SK-N-SH (cell line): ENCODE measurements at regions not wholly inside any gene's neighbourhood (a gene's known extent, or its start where the extent isn't known, plus 50 kb on each side); places are given as distances from the start of the nearest gene placed in this dataset.

Source experiments
- CTCF ChIA-PET: fragments of 300-600, 350-600 bp; formaldehyde crosslinking; extraction: SDS; loops from one replicate; lab custom pipeline; 2021; lab: Yijun Ruan, JAX
- POLR2A ChIA-PET: fragments of 350-600 bp; sonication (Branson Sonifier 250); formaldehyde crosslinking; extraction: SDS; loops from one replicate; lab custom pipeline; 2020; ENCODE audit warnings: antibody characterized with exemption, inconsistent platforms; lab: Yijun Ruan, JAX
- DNase-seq: peaks from one replicate; pipeline ENCODE4 v3.0.0; 2012
- H2AFZ ChIP-seq: fragments of 200-600 bp; sonication (generic); 2 replicates; pipeline ENCODE4 v1.8.1; 2016; ENCODE audit warnings: antibody characterized with exemption, mild to moderate bottlenecking, low read depth
- H3F3A ChIP-seq: fragments of 200-600 bp; sonication (generic); replicated peaks from 2 replicates; pipeline ENCODE3; 2016; ENCODE audit warnings: antibody characterized with exemption, mild to moderate bottlenecking; ENCODE audit not compliant: insufficient read depth
- H3K27ac ChIP-seq, 2 experiments: fragments of 200-500 bp in 1 of 2; fragments of 200-600 bp in 1 of 2; sonication (Bioruptor generic) in 1 of 2; sonication (generic), shearing (Covaris generic) in 1 of 2; 2 replicates each; pipeline versions ENCODE4 v1.5.1 to v1.6.1; 2014 to 2016; ENCODE audit warnings: low read depth in 2 of 2, inconsistent platforms in 1 of 2, low read length in 1 of 2, mild to moderate bottlenecking in 1 of 2, mixed read lengths in 1 of 2
- H3K27me3 ChIP-seq: fragments of 200-600 bp; sonication (generic), shearing (Covaris generic); 2 replicates; pipeline ENCODE4 v1.6.1; 2016; ENCODE audit warnings: mixed run types; ENCODE audit not compliant: insufficient read depth
- H3K36me3 ChIP-seq, 2 experiments: fragments of 200-500 bp in 1 of 2; fragments of 200-600 bp in 1 of 2; sonication (Bioruptor generic) in 1 of 2; sonication (generic) in 1 of 2; replicated peaks in 1 of 2; 2 replicates each; pipeline versions ENCODE3 to v1.5.1; 2014 to 2016; ENCODE audit warnings: low read length in 1 of 2, mild to moderate bottlenecking in 1 of 2; ENCODE audit not compliant: insufficient read depth in 2 of 2, control insufficient read depth in 1 of 2
- H3K4me1 ChIP-seq, 2 experiments: fragments of 200-500 bp in 1 of 2; fragments of 200-600 bp in 1 of 2; sonication (Bioruptor generic) in 1 of 2; sonication (generic), shearing (Covaris generic) in 1 of 2; 2 replicates each; pipeline versions ENCODE4 v1.5.1 to v1.6.1; 2014 to 2016; ENCODE audit warnings: low read depth in 1 of 2, low read length in 1 of 2, mixed run types in 1 of 2; ENCODE audit not compliant: insufficient read depth in 2 of 2, control insufficient read depth in 1 of 2
- H3K4me2 ChIP-seq: fragments of 200-600 bp; sonication (generic), shearing (Covaris generic); 2 replicates; pipeline ENCODE4 v1.6.1; 2017; ENCODE audit warnings: mixed run types
- H3K4me3 ChIP-seq, 2 experiments: fragments of 200-500 bp in 1 of 2; fragments of 200-600 bp in 1 of 2; sonication (Bioruptor generic) in 1 of 2; sonication (generic), shearing (Covaris generic) in 1 of 2; 2 replicates each; pipeline versions ENCODE4 v1.5.1 to v1.8.1; 2014 to 2016; ENCODE audit warnings: low read depth in 2 of 2, inconsistent platforms in 1 of 2, low read length in 1 of 2, mild to moderate bottlenecking in 1 of 2, mixed read lengths in 1 of 2, moderate library complexity in 1 of 2
- H3K79me2 ChIP-seq: fragments of 200-600 bp; sonication (generic); 2 replicates; pipeline ENCODE4 v1.8.1; 2017; ENCODE audit warnings: mild to moderate bottlenecking; ENCODE audit not compliant: insufficient read depth
- H3K9ac ChIP-seq: fragments of 200-600 bp; sonication (generic); 2 replicates; pipeline ENCODE4 v1.6.1; 2017; ENCODE audit warnings: mixed run types
- H3K9me2 ChIP-seq: fragments of 200-600 bp; sonication (generic); 2 replicates; pipeline ENCODE4 v1.6.1; 2017; ENCODE audit warnings: mixed run types
- H3K9me3 ChIP-seq: fragments of 200-600 bp; sonication (generic); 2 replicates; pipeline ENCODE4 v1.6.1; 2017; ENCODE audit warnings: mixed run types, mild to moderate bottlenecking, moderate library complexity
- H4K20me1 ChIP-seq: fragments of 200-600 bp; sonication (generic); 2 replicates; pipeline ENCODE4 v1.6.1; 2017; ENCODE audit warnings: mild to moderate bottlenecking, mixed run types; ENCODE audit not compliant: insufficient read depth
- CHD2 ChIP-seq: fragments of 150-350 bp; IDR thresholded peaks from 2 replicates; pipeline ENCODE4 v1.6.1; 2018; ENCODE audit warnings: low read length; ENCODE audit not compliant: partially characterized antibody
- EZH2phosphoT487 ChIP-seq: fragments of 200-600 bp; sonication (generic); IDR thresholded peaks from 2 replicates; pipeline ENCODE4 v1.6.1; 2017; ENCODE audit warnings: low read depth, mixed run types, mild to moderate bottlenecking, antibody characterized with exemption, moderate library complexity, borderline replicate concordance
- FOXJ3 ChIP-seq: sonication (generic); formaldehyde crosslinking; IDR thresholded peaks from 2 replicates; pipeline ENCODE4 v1.5.1; 2020; ENCODE audit warnings: mild to moderate bottlenecking, missing genetic modification reagents
- FOXM1 ChIP-seq: IDR thresholded peaks from 2 replicates; pipeline ENCODE4 v1.4.0; 2012; ENCODE audit warnings: low read depth, mild to moderate bottlenecking
- NFIC ChIP-seq: IDR thresholded peaks from 2 replicates; pipeline ENCODE4 v1.4.0; 2012; ENCODE audit warnings: borderline replicate concordance
- NRF1 ChIP-seq: IDR thresholded peaks from 2 replicates; pipeline ENCODE4 v1.6.1; 2012; ENCODE audit warnings: low read depth, mild to moderate bottlenecking, low read length
- RCOR1 ChIP-seq: fragments of 150-350 bp; IDR thresholded peaks from 2 replicates; pipeline ENCODE4 v1.6.1; 2017; ENCODE audit warnings: antibody characterized with exemption, low read length
- RFX5 ChIP-seq: IDR thresholded peaks from 2 replicates; pipeline ENCODE4 v1.6.1; 2012; ENCODE audit warnings: mild to moderate bottlenecking, improper control_type of control experiment, low read length
- SIN3A ChIP-seq: IDR thresholded peaks from 2 replicates; pipeline ENCODE4 v1.6.1; 2012; ENCODE audit warnings: low read depth, mild to moderate bottlenecking, low read length, moderate library complexity, borderline replicate concordance
- TAF1 ChIP-seq: IDR thresholded peaks from 2 replicates; pipeline ENCODE4 v1.6.1; 2012; ENCODE audit warnings: low read depth, mild to moderate bottlenecking, low read length, moderate library complexity, borderline replicate concordance
- YY1 ChIP-seq: IDR thresholded peaks from 2 replicates; pipeline ENCODE4 v1.4.0; 2012; ENCODE audit warnings: low read depth, mild to moderate bottlenecking
- WGBS: methylation state at CpG from one replicate; pipeline ENCODE4 v1.1.6; 2017; ENCODE audit warnings: low lambda C conversion rate; 5-methylcytosine and 5-hydroxymethylcytosine counted together
- TF ChIP-seq, protein P1 (sequence below): IDR thresholded peaks from 2 replicates; pipeline ENCODE4 v1.6.1; 2012; ENCODE audit warnings: mild to moderate bottlenecking, low read depth, low read length, moderate library complexity
- TF ChIP-seq, protein P2 (sequence below): IDR thresholded peaks from 2 replicates; pipeline ENCODE4 v1.4.0; 2012; ENCODE audit warnings: low read depth, borderline replicate concordance

DNA sequence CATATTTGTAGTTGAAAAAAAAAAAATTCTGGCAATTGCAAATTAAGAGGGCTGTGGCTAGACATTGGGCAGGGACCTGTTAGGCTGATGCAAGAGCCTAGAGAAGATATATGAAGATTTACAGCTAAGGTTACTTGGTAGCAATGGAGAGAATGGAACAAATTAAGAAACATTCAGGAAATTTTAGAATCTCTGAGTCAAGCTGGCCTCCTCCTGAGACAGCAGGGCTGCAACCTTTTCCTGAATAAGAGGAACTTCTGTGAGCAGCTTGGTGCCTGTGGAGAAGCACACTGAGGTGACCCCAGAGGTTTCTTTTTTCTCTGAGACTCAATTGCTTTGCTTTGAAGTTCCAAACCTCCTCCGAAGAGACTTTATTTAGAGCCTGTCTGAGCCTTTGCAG is 118.6 kb upstream of the LRATD1 start:
- Histone ChIP-seq H3K4me1 (peaks cover 0 to 16% of the 10 kb centered on the region in 2 experiments; a peak in 1 of 4 replicates), H3K9me2 (no peaks in the 10 kb centered on the region), H3K27me3 (no peaks in the 10 kb centered on the region), H3K36me3 (no peaks in the 10 kb centered on the region), H3K9ac (no peak overlapping the region), H2AFZ (peak overlapping the region; percentile 38; the same call in 1 of the 2 replicates), H3K27ac (no peak overlapping the region), H3K79me2 (no peaks in the 10 kb centered on the region), H4K20me1 (no peaks in the 10 kb centered on the region), H3F3A (peaks cover 13% of the 10 kb centered on the region), H3K4me3 (no peak overlapping the region), H3K4me2 (no peak overlapping the region), H3K9me3 (no peaks in the 10 kb centered on the region)
- CTCF ChIA-PET, result interaction anchor here (1.2 kb wide), 1 partner anchor 556 kb away, joined by 3 read pairs; no protein-coding TSS in a partner anchor
- no peak for DNase-seq
- POLR2A ChIA-PET, result no interaction called here
- TF ChIP-seq TAF1 (no peak), CHD2 (no peak), FOXM1 (no peak), NRF1 (no peak), SIN3A (no peak), RFX5 (no peak), YY1 (no peak), FOXJ3 (no peak), NFIC (no peak), EZH2phosphoT487 (no peak), RCOR1 (no peak)
- TF ChIP-seq, protein P1, sequence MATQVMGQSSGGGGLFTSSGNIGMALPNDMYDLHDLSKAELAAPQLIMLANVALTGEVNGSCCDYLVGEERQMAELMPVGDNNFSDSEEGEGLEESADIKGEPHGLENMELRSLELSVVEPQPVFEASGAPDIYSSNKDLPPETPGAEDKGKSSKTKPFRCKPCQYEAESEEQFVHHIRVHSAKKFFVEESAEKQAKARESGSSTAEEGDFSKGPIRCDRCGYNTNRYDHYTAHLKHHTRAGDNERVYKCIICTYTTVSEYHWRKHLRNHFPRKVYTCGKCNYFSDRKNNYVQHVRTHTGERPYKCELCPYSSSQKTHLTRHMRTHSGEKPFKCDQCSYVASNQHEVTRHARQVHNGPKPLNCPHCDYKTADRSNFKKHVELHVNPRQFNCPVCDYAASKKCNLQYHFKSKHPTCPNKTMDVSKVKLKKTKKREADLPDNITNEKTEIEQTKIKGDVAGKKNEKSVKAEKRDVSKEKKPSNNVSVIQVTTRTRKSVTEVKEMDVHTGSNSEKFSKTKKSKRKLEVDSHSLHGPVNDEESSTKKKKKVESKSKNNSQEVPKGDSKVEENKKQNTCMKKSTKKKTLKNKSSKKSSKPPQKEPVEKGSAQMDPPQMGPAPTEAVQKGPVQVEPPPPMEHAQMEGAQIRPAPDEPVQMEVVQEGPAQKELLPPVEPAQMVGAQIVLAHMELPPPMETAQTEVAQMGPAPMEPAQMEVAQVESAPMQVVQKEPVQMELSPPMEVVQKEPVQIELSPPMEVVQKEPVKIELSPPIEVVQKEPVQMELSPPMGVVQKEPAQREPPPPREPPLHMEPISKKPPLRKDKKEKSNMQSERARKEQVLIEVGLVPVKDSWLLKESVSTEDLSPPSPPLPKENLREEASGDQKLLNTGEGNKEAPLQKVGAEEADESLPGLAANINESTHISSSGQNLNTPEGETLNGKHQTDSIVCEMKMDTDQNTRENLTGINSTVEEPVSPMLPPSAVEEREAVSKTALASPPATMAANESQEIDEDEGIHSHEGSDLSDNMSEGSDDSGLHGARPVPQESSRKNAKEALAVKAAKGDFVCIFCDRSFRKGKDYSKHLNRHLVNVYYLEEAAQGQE, result no peak
- TF ChIP-seq, protein P2, sequence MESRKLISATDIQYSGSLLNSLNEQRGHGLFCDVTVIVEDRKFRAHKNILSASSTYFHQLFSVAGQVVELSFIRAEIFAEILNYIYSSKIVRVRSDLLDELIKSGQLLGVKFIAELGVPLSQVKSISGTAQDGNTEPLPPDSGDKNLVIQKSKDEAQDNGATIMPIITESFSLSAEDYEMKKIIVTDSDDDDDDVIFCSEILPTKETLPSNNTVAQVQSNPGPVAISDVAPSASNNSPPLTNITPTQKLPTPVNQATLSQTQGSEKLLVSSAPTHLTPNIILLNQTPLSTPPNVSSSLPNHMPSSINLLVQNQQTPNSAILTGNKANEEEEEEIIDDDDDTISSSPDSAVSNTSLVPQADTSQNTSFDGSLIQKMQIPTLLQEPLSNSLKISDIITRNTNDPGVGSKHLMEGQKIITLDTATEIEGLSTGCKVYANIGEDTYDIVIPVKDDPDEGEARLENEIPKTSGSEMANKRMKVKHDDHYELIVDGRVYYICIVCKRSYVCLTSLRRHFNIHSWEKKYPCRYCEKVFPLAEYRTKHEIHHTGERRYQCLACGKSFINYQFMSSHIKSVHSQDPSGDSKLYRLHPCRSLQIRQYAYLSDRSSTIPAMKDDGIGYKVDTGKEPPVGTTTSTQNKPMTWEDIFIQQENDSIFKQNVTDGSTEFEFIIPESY, result no peak
- 63% methylated on average over 1 of the region's 1 CpG for WGBS
